Urinary bladder (tissue), 3 donors: ENCODE measurements at regions not wholly inside any gene's neighbourhood (a gene's known extent, or its start where the extent isn't known, plus 50 kb on each side); places are given as distances from the start of the nearest gene placed in this dataset.
"Not testable (repeated sequence)": the region's sequence is repeated elsewhere in the genome, so short reads cannot be mapped to it uniquely, and the experiment has no call there.

Experiments
- DNase-seq: peaks from one replicate; pipeline ENCODE4 v3.0.0-alpha.2; 2015; ENCODE audit errors: extremely low spot score
- H3K27ac ChIP-seq: one replicate; pipeline ENCODE4 v1.5.1; 2013; ENCODE audit warnings: low read depth, mild to moderate bottlenecking, moderate library complexity
- H3K36me3 ChIP-seq: one replicate; pipeline ENCODE4 v1.6.1; 2013; ENCODE audit warnings: mild to moderate bottlenecking, moderate library complexity; ENCODE audit not compliant: insufficient read depth
- H3K4me1 ChIP-seq: one replicate; pipeline ENCODE4 v1.6.1; 2013; ENCODE audit warnings: mild to moderate bottlenecking, moderate library complexity; ENCODE audit not compliant: insufficient read depth
- H3K4me3 ChIP-seq: one replicate; pipeline ENCODE4 v1.5.1; 2013; ENCODE audit warnings: low read depth, low read length
- WGBS: extraction: QIAGEN DNeasy Blood & Tissue Kit; methylation state at CpG from one replicate; pipeline ENCODE4 v1.1.7; 2013; 5-methylcytosine and 5-hydroxymethylcytosine counted together
- donor health status: healthy with polysubstance abuse.
- donor health status: healthy.

- 94% methylated on average over 18 of the region's 18 CpGs for WGBS
Measured at GRCh38 chr15:30791239-30792175, 112.2 kb upstream of the FAN1 start.

GRCh38 chr15:30792843-30793242, 110.9 kb upstream of the FAN1 start:
- not testable (repeated sequence) for H3K4me3 ChIP-seq, H3K36me3 ChIP-seq, DNase-seq, H3K4me1 ChIP-seq, H3K27ac ChIP-seq
- 38% methylated on average over 3 of the region's 3 CpGs for WGBS

More at GRCh38 chr15:30791239-30792175, 112.2 kb upstream of the FAN1 start:
- H3K4me1 ChIP-seq: no peaks in the 10 kb centered on the region
- no peaks in the 10 kb centered on the region for H3K36me3 ChIP-seq
- H3K4me3 ChIP-seq: no peak overlapping the region
- no peak overlapping the region for H3K27ac ChIP-seq
- no peak for DNase-seq

- no peak for DNase-seq
- Histone ChIP-seq H3K27ac (no peak overlapping the region), H3K4me1 (no peaks in the 10 kb centered on the region), H3K36me3 (no peaks in the 10 kb centered on the region), H3K4me3 (no peak overlapping the region)
- WGBS: 75% methylated on average over 6 of the region's 6 CpGs
Measured at GRCh38 chr15:30794388-30794787, 109.3 kb upstream of the FAN1 start.

- DNase-seq, H3K4me3 ChIP-seq, H3K27ac ChIP-seq, H3K4me1 ChIP-seq, H3K36me3 ChIP-seq: not testable (repeated sequence)
- 61% methylated on average over 4 of the region's 5 CpGs for WGBS
Measured at GRCh38 chr15:30799565-30799964, 104.2 kb upstream of the FAN1 start.

- H3K4me1 ChIP-seq, H3K27ac ChIP-seq, H3K4me3 ChIP-seq, DNase-seq, H3K36me3 ChIP-seq: not testable (repeated sequence)
- WGBS: 47% methylated on average over 14 of the region's 16 CpGs
Measured at GRCh38 chr15:30801140-30801895, 102.4 kb upstream of the FAN1 start.

- DNase-seq, H3K27ac ChIP-seq, H3K4me3 ChIP-seq, H3K36me3 ChIP-seq, H3K4me1 ChIP-seq: not testable (repeated sequence)
- WGBS: 81% methylated on average over 2 of the region's 2 CpGs
Measured at GRCh38 chr15:30802001-30802400, 101.7 kb upstream of the FAN1 start.

- not testable (repeated sequence) for H3K27ac ChIP-seq, H3K4me1 ChIP-seq, H3K36me3 ChIP-seq, DNase-seq, H3K4me3 ChIP-seq
- WGBS: 90% methylated on average over 15 of the region's 15 CpGs
Measured at GRCh38 chr15:30803703-30804102, 100.0 kb upstream of the FAN1 start.

GRCh38 chr15:30816430-30816829, 87.3 kb upstream of the FAN1 start:
- Histone ChIP-seq H3K4me1 (no peaks in the 10 kb centered on the region), H3K4me3 (no peak overlapping the region), H3K27ac (no peak overlapping the region), H3K36me3 (no peaks in the 10 kb centered on the region)
- WGBS: 90% methylated on average over 19 of the region's 19 CpGs
- DNase-seq: no peak

GRCh38 chr15:30823068-30823813, 80.5 kb upstream of the FAN1 start:
- not testable (repeated sequence) for H3K36me3 ChIP-seq, H3K27ac ChIP-seq, H3K4me3 ChIP-seq, H3K4me1 ChIP-seq, DNase-seq
- WGBS: 82% methylated on average over 15 of the region's 15 CpGs

- no peak for DNase-seq
- H3K4me1 ChIP-seq: no peaks in the 10 kb centered on the region
- H3K4me3 ChIP-seq: no peak overlapping the region
- no peaks in the 10 kb centered on the region for H3K36me3 ChIP-seq
- 82% methylated on average over 14 of the region's 14 CpGs for WGBS
- no peak overlapping the region for H3K27ac ChIP-seq
Measured at GRCh38 chr15:30824518-30825195, 79.1 kb upstream of the FAN1 start.

- WGBS: 80% methylated on average over 10 of the region's 10 CpGs
- DNase-seq: no peak
- Histone ChIP-seq H3K4me3 (no peak overlapping the region), H3K4me1 (no peaks in the 10 kb centered on the region), H3K36me3 (no peaks in the 10 kb centered on the region), H3K27ac (no peak overlapping the region)
Measured at GRCh38 chr15:30827625-30828303, 76.0 kb upstream of the FAN1 start.

- H3K4me1 ChIP-seq, H3K27ac ChIP-seq, H3K36me3 ChIP-seq, H3K4me3 ChIP-seq, DNase-seq: not testable (repeated sequence)
- 31% methylated on average over 8 of the region's 8 CpGs for WGBS
Measured at GRCh38 chr15:30828304-30828639, 75.4 kb upstream of the FAN1 start.

- 85% methylated on average over 4 of the region's 4 CpGs for WGBS
- Histone ChIP-seq H3K4me3 (no peak overlapping the region), H3K36me3 (no peaks in the 10 kb centered on the region)
Measured at GRCh38 chr15:30830961-30831360, 72.8 kb upstream of the FAN1 start.

More at GRCh38 chr15:30830961-30831360, 72.8 kb upstream of the FAN1 start:
- H3K4me1 ChIP-seq: no peaks in the 10 kb centered on the region
- no peak for DNase-seq
- H3K27ac ChIP-seq: no peak overlapping the region
